ENCODE measurements at regions not wholly inside any gene's neighbourhood (a gene's known extent, or its start where the extent isn't known, plus 50 kb on each side); places are given as distances from the start of the nearest gene placed in this dataset.

DNA sequence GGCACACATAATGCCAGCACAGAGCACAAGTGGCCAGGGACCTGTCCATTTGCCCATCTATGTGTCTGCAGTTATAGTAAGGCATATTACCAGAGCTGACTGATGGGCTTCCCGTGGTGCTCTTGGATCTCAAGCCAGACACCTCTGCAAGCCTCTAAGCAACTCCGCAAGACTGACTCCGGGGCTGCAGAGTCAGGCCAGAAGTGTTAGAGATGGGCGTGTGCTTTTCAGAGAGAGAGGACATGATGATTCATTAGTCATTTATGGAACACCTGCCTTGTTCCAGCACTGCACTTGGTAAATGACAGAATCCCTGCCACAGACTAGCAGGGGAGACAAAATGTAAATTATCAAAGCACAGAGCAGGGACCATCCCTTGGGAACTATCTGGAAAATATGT, 559.0 kb downstream of the PDCD6IP start:
- TF ChIP-seq, protein P1, sequence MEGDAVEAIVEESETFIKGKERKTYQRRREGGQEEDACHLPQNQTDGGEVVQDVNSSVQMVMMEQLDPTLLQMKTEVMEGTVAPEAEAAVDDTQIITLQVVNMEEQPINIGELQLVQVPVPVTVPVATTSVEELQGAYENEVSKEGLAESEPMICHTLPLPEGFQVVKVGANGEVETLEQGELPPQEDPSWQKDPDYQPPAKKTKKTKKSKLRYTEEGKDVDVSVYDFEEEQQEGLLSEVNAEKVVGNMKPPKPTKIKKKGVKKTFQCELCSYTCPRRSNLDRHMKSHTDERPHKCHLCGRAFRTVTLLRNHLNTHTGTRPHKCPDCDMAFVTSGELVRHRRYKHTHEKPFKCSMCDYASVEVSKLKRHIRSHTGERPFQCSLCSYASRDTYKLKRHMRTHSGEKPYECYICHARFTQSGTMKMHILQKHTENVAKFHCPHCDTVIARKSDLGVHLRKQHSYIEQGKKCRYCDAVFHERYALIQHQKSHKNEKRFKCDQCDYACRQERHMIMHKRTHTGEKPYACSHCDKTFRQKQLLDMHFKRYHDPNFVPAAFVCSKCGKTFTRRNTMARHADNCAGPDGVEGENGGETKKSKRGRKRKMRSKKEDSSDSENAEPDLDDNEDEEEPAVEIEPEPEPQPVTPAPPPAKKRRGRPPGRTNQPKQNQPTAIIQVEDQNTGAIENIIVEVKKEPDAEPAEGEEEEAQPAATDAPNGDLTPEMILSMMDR (IDR thresholded peaks at IDR 0.05; ENCODE audit: low read depth, low read length, missing control alignments), result no peak
- H3K4me3 ChIP-seq (ENCODE audit: low read depth, low read length), result no peak overlapping the region
- no peak for DNase-seq (ENCODE audit: low read depth)

GRCh38 chr3:34359064-34359463, 560.6 kb downstream of the PDCD6IP start:
- TF ChIP-seq, protein P1 (IDR thresholded peaks at IDR 0.05; ENCODE audit: low read depth, low read length, missing control alignments), result no peak
- no peak for DNase-seq (ENCODE audit: low read depth)
- H3K4me3 ChIP-seq (ENCODE audit: low read depth, low read length), result no peak overlapping the region

DNA sequence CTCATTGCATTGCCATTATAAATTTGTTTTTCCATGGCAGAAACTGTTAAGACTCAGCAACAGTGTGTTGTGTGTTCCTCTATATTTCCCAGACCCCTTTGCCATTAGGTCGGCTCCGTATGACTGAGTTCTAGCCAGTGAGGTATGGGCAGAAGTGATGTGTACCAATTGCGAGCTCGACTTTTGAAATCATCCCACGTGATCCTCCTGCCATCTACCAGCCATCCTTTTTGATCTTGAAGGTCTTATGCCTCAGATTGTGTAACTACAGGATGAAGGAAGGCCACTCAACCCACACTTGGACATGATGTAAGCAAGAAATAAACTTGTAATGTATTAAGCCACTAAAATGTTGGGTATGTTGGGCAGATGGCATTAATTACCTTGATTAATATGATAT, 562.3 kb downstream of the PDCD6IP start:
- DNase-seq (ENCODE audit: low read depth), result no peak
- H3K4me3 ChIP-seq (ENCODE audit: low read depth, low read length), result no peak overlapping the region
- TF ChIP-seq, protein P1 (IDR thresholded peaks at IDR 0.05; ENCODE audit: low read depth, low read length, missing control alignments), result no peak

- no peak overlapping the region for H3K4me3 ChIP-seq (ENCODE audit: low read depth, low read length)
- TF ChIP-seq, protein P1 (IDR thresholded peaks at IDR 0.05; ENCODE audit: low read depth, low read length, missing control alignments), result no peak
- peak; percentile 56 for DNase-seq (ENCODE audit: low read depth)
Measured at GRCh38 chr3:34361921-34362320, 563.5 kb downstream of the PDCD6IP start.

DNA sequence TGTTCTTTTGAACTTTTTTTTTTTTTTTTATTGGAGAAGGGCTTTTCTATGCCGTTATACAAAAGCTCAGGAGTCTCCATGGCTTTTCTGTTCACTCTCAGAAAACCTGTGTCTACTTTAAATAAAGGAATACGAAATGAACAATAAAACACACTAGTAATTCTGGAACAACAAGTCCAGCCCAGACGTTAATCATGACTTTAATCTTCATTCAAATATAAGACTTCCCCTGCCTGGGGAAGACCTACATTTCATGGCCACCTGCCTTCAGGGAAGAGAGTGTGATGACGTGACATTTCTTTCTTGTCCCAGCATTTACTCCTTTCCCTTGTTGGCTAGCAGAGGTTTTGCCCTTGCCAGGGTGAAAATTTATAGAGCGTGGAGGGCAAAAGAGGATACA, 564.5 kb downstream of the PDCD6IP start:
- H3K4me3 ChIP-seq (ENCODE audit: low read depth, low read length), result no peak overlapping the region
- DNase-seq (ENCODE audit: low read depth), result no peak
- TF ChIP-seq, protein P1 (IDR thresholded peaks at IDR 0.05; ENCODE audit: low read depth, low read length, missing control alignments), result no peak

DNA sequence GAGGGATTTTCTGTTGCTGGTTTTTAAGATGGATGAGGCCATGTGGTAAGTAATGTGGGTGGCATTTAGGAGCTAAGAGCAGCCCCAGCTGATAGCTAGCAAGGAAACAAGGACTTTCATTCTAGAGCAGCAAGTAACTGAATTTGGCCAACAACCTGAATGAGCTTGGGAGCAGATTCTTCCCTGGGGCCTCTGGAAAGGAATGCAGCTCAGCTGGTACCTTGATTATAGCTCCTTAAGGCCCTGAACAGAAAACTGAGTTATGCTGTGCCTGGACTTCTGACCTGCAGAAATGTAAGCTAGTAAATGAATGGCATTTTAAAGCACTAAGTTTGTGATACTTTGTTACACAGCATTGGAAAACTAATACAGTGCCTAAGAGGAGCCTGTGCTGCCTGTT, 565.5 kb downstream of the PDCD6IP start:
- TF ChIP-seq, protein P1 (IDR thresholded peaks at IDR 0.05; ENCODE audit: low read depth, low read length, missing control alignments), result no peak
- no peak overlapping the region for H3K4me3 ChIP-seq (ENCODE audit: low read depth, low read length)
- no peak for DNase-seq (ENCODE audit: low read depth)

- no peak overlapping the region for H3K4me3 ChIP-seq (ENCODE audit: low read depth, low read length)
- TF ChIP-seq, protein P1 (IDR thresholded peaks at IDR 0.05; ENCODE audit: low read depth, low read length, missing control alignments), result no peak
- no peak for DNase-seq (ENCODE audit: low read depth)
Measured at GRCh38 chr3:34364335-34364734, 565.9 kb downstream of the PDCD6IP start.

Measured in GM12864 (cell line).